HuH-7.5 (cell line): ENCODE measurements at regions not wholly inside any gene's neighbourhood (a gene's known extent, or its start where the extent isn't known, plus 50 kb on each side); places are given as distances from the start of the nearest gene placed in this dataset.
"Not testable (repeated sequence)": the region's sequence is repeated elsewhere in the genome, so short reads cannot be mapped to it uniquely, and the experiment has no call there.

ENCODE experiments used
- DNase-seq: peaks from one replicate; pipeline ENCODE4 v3.0.0; 2011; ENCODE audit warnings: low spot score

DNA sequence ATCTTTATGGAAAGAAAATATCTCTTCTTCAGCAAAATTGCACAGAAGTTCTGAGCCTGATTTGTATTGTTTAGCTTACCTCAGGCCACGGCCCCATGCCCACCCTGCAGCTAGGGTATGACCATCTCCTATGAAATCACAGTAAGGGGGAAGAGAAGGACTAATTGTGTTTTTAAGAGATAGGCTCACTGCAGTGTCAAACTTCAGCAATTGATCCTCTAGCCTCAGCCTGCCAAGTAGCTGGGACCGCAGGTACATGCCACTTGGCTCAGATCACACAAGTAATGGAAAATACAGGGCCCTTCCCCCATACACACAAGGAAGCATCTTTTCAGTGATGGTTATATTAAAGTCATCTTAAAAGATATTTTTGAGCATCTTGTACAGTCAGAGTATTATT, 60.0 kb downstream of the DMAC1 start:
- no peak for DNase-seq

DNA sequence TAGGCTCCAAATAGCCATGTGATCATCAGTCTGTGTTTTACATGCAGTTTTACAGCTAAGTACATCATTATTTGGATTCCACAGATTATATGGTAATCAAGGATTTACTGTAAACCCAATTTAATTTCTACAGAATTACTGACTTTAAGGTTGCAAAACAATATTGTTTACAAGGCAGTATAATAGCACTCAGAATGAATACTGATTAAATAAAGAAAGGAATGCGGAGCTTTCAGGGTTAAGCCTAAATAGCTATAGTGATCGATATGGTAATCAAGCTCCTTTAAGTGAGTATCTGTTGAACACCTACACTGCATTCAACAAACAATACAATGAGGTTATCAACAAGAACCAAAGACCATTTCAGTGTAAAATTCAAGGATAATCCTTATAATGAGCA, 64.3 kb downstream of the DMAC1 start:
- DNase-seq = no peak

DNA sequence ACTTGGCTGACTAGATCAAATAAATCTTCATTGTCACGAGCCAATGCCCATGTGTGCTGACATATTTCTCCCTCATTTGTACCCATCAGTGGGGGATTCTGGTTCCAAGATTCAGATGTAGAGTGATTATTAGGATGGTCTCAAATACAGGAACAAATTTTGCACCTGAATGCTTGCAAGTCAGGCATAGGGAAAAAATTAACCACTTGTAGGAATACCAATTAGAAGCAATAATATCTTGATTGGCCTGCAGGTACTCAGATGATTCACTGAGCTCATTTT, 69.5 kb downstream of the DMAC1 start:
- DNase-seq = no peak

DNA sequence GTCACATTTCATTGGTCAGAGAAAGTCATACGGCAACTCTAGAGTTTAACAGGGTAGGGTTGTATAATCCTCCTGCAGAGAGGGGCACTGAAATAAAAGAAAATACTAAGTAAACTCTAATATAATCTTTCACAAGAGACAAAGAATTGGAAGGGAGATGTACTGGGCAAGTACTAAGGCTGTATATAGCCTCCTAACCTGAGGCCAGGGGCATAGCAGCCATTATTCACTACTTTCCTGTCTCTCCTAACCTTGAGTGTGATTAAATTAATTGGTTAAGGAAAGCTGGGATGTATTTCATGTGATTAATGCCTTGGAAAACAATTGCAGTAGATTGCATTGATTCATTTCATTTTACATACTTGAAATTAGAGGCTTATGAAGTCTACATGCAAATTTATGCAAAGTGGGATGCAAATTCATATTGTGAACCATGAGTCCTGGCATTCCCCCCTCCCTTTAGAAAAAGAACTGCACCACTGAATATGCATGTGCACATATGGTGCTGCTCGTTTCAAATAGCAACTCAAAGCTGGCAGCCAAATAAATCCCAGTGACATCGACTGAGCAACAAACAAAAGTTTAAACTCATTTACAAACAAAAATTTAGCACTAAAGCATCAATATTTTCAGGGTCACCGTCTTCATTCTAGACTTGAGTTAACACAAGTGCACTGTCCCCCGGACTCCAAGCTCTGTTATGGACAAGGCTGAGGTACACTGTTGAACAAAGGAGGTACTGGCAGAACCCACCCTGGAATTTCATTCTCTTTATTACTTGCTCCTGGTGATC, 70.0 kb downstream of the DMAC1 start:
- DNase-seq = no peak

DNA sequence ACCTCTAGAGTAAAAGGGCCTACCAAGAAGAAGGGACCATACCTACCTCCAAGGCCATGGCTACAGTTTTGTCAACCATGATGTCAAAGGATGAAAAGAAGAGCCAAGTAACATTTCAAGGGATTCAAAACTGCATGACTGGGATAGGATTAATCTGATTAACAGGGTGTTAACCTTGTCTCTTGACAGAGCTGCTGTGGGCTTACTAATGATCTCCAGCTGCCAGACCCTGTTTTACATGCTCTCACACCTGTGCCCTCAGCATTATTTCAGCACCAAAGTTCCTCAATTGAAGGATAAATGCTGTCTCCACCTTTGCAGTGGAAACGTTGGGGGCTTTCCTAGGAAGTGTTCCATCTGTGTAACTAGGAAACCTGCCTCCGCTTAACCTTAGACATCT, 78.3 kb downstream of the DMAC1 start:
- no peak for DNase-seq

DNA sequence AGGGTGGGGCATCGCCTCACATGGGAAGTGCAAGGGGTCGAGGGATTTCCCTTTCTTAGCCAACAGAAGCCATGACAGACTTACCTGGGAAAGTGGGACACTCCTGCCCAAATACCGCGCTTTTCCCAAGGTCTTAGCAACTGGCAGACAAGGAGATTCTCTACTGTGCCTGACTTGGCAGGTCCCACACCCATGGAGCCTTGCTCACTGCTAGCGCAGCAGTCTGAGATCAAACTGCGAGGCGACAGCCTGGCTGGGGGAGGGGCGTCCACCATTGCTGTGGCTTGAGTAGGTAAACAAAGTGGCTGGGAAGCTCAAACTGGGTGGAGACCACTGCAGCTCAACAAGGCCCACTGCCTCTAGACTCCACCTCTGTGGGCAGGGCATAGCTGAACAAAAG, 86.5 kb downstream of the DMAC1 start:
- DNase-seq = not testable (repeated sequence)

DNA sequence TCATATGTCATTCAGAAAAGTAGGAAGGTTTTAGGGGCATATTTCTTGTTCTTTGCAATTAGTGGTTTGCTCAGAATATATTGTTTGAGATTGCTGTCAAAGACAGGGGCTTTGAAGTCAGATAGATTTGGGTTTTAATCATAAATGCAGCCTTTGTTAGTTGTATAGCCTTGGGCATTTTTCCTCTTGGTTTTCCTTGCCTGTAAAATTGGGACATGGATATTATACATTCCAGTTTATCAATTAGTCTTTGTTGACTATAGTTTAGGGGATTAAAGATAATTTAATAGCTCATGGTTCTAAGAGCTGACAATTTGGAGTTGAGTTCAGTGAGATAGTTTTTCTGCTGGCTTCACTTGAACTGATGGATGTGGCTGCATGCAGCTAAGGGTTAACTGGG, 88.9 kb downstream of the DMAC1 start:
- DNase-seq = no peak

DNA sequence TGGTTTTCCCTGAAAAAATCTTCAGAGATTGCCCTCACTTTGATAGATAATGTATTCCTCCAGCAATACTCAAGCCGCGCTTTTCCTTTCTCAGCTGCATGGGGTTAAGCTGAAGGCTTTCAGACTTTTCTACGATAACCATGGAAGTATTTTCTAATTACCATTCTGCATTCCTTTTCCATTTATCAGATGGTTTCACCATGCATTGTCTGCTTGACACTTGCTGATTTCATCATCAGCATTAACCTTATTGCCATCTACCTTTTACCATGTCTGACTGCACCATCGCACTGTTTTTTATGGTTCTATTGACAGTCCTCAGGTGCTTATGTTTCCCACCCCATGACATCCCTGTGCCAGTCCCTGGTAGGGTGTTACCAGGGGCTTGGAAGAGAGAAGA, 91.6 kb downstream of the DMAC1 start:
- DNase-seq = no peak

DNA sequence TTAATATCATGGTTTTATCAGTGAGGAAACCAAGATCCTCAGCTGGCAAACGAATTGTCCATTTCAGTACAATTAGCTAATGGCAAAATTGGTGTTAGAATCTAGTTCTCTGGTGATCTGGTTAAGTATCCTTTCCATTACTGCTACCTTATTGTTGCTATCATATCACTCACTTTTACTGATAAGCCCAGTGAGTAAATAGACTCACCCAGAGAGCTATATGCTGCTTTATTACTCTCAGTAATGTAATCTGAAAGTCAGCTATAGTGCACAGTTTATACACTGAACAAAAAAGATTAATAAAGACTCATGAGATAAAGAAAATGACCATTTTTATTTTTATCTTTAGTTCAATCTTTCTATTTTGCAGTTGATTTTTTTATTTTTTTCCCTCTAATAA, 95.0 kb downstream of the DMAC1 start:
- no peak for DNase-seq

DNA sequence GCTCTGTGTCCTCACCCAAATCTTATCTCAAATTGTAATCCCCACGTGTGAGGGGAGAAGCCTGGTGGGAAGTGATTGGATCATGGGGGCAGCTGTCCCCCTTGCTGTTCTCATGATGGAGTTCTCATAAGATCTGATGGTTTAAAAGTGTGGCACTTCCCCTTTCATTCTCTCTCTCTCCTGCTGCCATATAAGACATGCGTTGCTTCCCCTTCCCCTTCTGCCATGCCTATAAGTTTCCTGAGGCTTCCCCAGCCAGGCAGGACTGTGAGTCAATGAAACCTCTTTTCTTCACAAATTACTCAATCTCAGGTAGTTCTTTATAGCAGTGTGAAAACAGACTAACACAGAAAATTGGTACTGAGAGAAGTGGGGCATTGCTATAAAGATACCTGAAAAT, 107.7 kb downstream of the DMAC1 start:
- no peak for DNase-seq

DNA sequence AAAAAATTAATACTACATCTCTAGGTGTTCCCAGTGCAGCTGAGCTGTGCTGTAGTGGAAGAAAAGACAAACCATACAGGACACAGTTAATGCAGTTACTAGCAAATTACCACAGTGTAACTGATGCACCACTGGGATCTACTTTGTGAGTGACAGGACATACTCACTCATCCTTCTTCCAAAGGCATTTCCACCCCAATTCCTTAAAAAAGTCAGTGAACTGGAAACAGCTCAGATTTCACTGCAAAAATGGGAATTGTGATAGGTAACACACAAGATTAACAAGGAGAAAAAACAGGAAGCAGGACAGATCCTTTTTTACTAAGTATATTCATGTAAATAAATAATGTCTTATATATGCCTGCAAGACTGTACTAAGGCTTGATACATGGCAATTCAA, 109.6 kb downstream of the DMAC1 start:
- no peak for DNase-seq

DNA sequence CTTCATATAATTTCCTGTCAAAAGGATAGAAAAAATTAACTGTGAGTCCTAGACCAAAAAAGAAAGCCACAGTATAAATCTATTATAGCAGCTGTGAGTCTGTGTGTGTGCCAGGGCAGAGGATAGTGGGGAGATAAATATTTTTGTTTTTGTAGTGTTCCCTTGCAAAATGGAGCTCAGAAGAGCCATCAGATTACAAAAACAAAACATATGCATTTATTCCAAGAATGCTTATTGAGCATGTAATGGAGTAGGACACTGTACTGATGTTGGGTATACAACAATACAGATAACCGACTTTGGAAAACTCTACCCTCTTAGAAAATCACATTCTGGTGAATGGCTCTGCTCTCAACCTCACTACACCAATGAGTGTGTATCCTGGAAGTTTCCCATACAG, 111.0 kb downstream of the DMAC1 start:
- DNase-seq = no peak

DNA sequence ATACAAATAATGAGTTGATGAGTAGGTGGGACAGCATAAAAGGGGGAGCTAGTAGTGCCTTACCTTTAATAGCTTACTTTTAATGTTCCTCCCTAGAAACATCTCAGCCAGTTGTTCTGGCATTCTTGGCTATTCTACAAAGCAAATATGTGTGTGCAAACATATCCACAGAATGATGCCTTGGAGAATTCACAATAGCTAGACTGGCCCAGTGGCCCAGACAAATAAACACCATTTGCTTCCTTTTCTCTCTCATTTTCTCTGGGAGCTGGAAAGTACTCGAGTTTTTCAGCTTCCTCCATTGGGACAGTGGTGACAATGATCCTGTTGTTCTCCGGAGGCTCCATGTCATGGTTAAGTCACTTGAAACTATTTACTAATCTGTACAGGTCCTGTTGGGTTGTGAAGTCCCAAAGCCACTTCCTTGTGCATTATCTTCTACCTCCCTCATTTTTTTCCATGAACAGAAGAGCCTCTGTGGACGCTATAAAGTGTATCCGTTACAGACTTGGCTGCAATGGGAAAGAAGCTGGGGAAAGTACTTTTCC, 122.9 kb downstream of the DMAC1 start:
- no peak for DNase-seq

DNA sequence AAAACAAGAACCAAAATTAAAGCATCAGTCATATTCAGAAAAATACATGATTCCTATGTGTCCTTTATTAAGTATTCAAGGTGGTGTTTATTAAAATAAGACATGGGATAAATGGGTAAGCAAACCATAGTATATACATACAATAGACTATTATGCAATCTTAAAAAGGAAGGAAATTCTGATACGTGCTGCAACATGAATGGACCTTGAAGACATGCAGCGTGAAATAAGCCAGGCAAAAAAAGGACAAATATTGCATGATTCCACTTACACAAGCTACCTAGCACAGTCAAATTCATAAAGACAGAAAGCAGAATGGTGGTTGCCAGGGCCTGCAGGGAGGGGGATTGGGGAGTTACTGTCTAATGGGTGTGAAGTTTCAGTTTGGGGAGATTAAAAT, 127.7 kb downstream of the DMAC1 start:
- no peak for DNase-seq

DNA sequence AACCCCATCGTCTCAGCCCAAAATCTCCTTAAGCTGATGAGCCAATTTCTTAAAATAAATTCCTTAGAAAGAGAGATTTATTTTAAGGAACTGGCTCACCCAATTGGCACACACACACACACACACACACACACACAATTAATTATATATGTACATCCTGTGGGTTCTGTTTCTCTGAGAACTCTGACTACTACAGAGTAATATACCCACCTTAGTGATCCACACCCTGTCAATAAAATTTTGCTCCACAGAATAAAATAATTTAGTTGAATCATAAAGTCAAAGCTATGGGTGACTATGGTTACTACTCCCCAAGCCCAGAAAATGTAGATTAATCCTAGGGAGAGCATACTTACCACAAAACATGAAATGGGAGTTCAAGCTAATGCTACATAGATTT, 131.0 kb downstream of the DMAC1 start:
- DNase-seq = no peak

DNA sequence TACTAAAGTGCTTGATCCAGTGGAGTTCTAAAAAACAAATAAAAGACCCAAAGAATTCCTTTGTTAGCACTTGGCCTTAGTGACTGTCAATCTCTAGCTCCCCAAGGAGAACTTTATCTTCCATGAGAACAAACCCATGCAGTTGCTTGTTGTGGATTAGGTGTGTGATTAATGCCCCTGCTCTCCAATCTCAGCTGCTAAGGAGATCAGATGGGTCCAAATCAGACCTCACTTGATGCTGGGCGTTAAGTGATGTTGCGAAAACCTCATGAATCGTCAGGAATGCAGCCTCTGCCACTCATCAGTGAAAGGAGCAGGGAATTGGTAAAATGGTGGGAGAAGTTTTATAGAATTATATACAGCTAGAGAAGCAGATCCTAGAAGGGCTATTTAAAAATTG, 133.7 kb downstream of the DMAC1 start:
- DNase-seq = no peak

DNA sequence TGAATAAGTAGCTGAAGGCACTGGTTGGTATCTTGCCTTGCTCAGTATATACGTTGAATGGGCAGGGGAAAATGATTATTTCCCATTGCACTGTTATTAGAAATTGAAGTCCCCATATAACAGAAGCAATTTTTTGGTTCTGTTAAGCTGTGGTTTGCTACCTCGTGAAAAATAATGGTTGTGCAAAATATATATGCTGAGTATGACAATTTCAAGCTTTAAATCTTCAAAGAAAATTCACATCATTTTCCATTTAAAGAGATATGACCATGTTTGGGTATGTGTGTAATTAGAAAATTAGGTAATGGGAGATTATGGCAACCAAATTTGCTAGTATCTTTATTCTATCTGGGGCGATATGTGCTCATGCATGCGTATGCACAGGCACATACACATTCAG, 139.8 kb downstream of the DMAC1 start:
- DNase-seq = no peak

DNA sequence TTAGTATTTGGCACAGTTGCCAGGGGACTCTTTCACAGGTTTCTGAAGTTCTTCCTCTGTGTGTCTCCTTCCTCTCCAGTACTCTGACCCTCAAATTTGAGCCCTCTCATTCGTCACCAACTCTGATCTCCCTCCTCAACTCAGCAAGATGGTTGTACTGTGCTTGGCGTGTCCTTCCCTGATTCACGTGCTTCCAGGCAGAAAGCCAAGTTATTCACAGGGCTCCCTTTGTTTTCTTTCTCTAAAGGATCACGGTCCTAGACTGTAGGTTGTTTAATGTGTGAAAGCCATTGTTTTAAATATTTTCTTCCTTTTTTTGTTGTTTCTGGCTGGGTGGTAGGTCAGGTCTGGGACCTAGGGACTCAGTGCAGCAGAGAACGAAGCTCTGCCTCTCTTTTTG, 142.9 kb downstream of the DMAC1 start:
- DNase-seq = no peak

DNA sequence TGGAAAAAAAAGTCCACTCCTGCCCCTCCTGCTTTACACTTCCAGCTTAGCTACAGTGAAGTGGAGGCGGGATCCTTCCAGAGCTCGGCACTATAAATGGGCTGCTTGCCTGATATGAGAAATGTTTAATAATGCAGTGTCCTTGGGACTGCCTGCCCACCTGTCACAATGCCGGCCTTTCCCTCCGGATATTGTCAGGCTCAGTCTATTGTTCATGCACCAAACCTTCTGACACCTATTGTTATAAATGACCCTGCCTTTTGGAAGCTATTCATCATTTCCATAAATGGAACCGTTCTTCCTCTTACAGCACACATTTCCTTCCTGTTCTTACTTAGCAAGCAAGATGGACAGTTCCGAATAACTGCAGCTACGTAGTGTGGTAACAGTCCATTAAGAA, 146.3 kb downstream of the DMAC1 start:
- no peak for DNase-seq

DNA sequence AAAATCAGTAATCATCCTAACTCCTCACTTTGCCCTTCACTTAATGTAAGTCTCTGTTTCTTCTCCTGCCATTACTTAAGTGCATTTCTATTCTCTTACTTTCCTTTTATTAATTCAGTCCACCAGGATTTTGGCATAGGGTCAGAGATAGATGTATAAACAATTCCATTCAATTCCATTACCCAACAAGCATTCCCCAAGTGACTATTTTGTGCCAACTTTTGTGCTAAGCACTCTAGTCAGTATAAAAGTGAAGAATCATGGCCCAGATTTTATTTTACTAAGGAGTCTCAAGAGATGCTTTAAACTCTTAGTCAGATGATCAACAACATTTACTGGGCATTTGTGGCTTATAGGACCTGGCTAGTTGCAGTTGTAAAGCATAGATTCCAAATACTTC, 159.3 kb downstream of the DMAC1 start:
- DNase-seq = no peak

DNA sequence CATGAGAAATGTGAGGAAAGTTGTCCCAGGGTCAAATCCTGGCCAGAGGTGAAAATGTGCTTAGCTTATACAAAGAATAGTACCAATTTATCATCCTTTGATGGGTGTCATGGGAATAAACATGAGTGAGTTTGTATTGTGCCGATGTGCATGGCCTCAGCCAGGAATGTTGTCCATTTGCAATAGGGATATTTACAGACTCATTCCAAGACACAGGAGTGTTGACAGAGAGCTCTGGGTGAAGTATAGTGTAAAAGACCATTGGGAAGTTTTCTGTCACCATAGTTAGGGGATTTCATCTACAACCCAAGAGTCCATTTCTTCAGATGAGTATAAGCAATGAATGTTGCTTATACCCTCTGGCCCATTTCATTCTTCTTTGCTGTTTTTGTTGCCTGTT, 160.1 kb downstream of the DMAC1 start:
- no peak for DNase-seq

DNA sequence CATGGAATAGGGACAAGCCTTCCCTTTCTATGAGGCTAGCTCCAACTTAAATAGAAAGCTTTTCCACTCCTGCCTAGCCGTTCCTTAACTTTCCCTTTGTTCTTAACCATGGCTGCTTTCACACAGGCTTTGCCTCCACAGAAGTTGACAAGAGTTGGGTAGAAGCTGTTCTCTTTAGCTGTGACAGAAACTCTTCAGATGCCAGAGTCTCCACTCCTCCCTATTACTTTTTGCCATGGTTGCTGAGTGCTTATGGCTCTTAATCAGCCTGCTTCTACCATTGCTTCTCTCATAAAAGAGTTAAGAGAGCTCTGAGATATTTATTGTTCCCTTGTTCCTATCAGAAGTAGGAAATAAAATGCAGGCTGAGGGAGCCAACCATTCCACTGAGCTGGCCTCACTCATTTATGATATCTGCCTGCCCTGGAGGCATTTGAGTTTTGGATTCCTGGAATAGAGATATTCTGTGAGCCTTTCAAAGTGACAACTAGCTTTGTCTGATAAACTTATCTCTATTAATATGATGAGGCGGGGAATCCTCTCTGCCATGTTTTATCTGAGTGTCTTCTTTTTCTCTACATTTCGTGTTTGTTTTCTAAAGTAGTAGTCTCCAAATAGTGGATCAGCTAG, 162.6 kb downstream of the DMAC1 start:
- no peak for DNase-seq

DNA sequence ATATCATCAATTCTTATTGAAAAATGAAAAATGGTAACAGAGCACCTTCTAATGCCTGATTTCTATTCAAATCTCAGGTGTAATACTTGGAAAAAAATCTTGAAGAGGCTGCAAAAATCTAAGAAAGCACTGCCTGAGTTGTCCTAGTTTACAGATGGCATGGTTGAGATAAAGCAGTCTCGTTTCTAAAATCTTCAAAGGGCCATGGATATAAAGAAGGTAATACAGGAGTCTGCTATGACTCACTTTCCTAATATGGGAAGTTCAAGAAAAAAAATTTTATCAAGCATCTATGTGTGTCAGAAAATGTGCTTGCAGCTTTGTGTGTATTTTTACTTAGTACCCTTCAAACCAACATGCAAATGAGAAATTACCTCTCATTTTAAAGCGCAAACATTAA, 163.3 kb downstream of the DMAC1 start:
- DNase-seq = no peak

DNA sequence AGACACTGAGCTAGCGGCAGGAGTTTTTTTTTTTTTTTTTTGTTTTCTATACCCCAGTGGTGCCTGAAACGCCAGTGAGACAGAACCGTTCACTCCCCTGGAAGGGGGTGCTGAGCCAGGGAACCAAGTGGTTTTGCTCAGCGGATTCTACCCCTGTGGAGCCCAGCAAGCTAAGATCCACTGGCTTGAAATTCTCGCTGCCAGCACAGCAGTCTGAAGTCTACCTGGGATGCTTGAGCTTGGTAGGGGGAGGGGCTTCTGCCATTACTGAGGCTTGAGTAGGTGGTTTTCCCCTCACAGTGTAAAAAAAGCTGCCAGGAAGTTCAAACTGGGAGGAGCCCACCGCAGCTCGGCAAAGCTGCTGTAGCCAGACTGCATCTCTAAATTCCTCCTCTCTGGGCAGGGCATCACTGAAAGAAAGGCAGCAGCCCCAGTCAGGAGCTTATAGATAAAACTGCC, 173.0 kb downstream of the DMAC1 start:
- DNase-seq = not testable (repeated sequence)
